Ovary (tissue), 3 donors: ENCODE measurements at regions not wholly inside any gene's neighbourhood (a gene's known extent, or its start where the extent isn't known, plus 50 kb on each side); places are given as distances from the start of the nearest gene placed in this dataset.

Experiments used
- CTCF ChIP-seq, 3 donors: fragments of 450-650 bp in 2 of 3; fragments of 200-600 bp in 1 of 3; IDR thresholded peaks; one replicate each; pipeline versions ENCODE4 v1.5.1 to v1.8.0; 2016 to 2022; ENCODE audit warnings: antibody characterized with exemption in 3 of 3, mild to moderate bottlenecking in 1 of 3
- POLR2A ChIP-seq: fragments of 450-650 bp; IDR thresholded peaks from one replicate; pipeline ENCODE4 v1.6.1; 2017; ENCODE audit warnings: antibody characterized with exemption, mild to moderate bottlenecking, moderate library complexity
- donor health status: DM: no; HTN: no; CAD: no.

- TF ChIP-seq CTCF (IDR thresholded peaks at IDR 0.05) (no peak), POLR2A (no peak)
Measured at GRCh38 chr18:71441156-71441555, 1103.0 kb downstream of the CBLN2 start.
